Keratinocyte (primary cell): ENCODE measurements at regions not wholly inside any gene's neighbourhood (a gene's known extent, or its start where the extent isn't known, plus 50 kb on each side); places are given as distances from the start of the nearest gene placed in this dataset.

ENCODE experiments used
- DNase-seq: peaks from one replicate; pipeline ENCODE4 v3.0.0-alpha.2; 2011; ENCODE audit warnings: low read depth, missing footprints, low spot score
- FAIRE-seq: peaks from 2 replicates; lab custom pipeline; 2011; peaks lifted over from hg19 to GRCh38; lab: Jason Lieb, UNC
- H2AFZ ChIP-seq: 2 replicates; pipeline ENCODE4 v1.6.0; 2012; ENCODE audit warnings: low read length, control low read depth, inconsistent platforms; ENCODE audit not compliant: control insufficient read depth
- H3K27ac ChIP-seq: 2 replicates; pipeline ENCODE4 v1.5.1; 2011; ENCODE audit warnings: low read length; ENCODE audit not compliant: control insufficient read depth, insufficient read depth
- H3K27me3 ChIP-seq: 3 replicates; pipeline ENCODE4 v1.6.0; 2011; ENCODE audit warnings: low read length; ENCODE audit not compliant: control insufficient read depth, insufficient read depth; ENCODE audit errors: extremely low read depth
- H3K36me3 ChIP-seq, 2 experiments: 2 replicates in 1 of 2; 3 replicates in 1 of 2; pipeline ENCODE4 v1.5.1; 2011; ENCODE audit warnings: low read length in 2 of 2, mild to moderate bottlenecking in 1 of 2; ENCODE audit not compliant: control insufficient read depth in 2 of 2, insufficient read depth in 2 of 2; ENCODE audit errors: extremely low read depth in 1 of 2
- H3K4me1 ChIP-seq: 3 replicates; pipeline ENCODE4 v1.5.1; 2011; ENCODE audit warnings: low read length; ENCODE audit not compliant: control insufficient read depth, insufficient read depth; ENCODE audit errors: extremely low read depth
- H3K4me2 ChIP-seq: 3 replicates; pipeline ENCODE4 v1.6.0; 2011; ENCODE audit warnings: low read depth, low read length; ENCODE audit not compliant: control insufficient read depth, insufficient read depth; ENCODE audit errors: extremely low read depth
- H3K4me3 ChIP-seq, 3 experiments: fragments of 200-600 bp in 1 of 3; sonication (generic) in 1 of 3; 2 replicates in 2 of 3; 3 replicates in 1 of 3; pipeline ENCODE4 v1.5.1; 2011 to 2016; ENCODE audit warnings: low read length in 3 of 3, mild to moderate bottlenecking in 3 of 3, control low read depth in 2 of 3, inconsistent platforms in 1 of 3, low read depth in 1 of 3, mixed read lengths in 1 of 3, mixed run types in 1 of 3, moderate library complexity in 1 of 3; ENCODE audit not compliant: control insufficient read depth in 2 of 3, insufficient read depth in 2 of 3; ENCODE audit errors: extremely low read depth in 1 of 3
- H3K79me2 ChIP-seq: 2 replicates; pipeline ENCODE4 v1.6.0; 2012; ENCODE audit warnings: low read length; ENCODE audit not compliant: control insufficient read depth, insufficient read depth
- H3K9ac ChIP-seq: 3 replicates; pipeline ENCODE4 v1.6.0; 2011; ENCODE audit warnings: low read length; ENCODE audit not compliant: control insufficient read depth, insufficient read depth; ENCODE audit errors: extremely low read depth
- H3K9me1 ChIP-seq: 3 replicates; pipeline ENCODE4 v1.6.0; 2011; ENCODE audit warnings: low read length; ENCODE audit not compliant: control insufficient read depth, insufficient read depth; ENCODE audit errors: extremely low read depth
- H3K9me3 ChIP-seq: 2 replicates; pipeline ENCODE4 v1.5.1; 2012; ENCODE audit warnings: low read depth, low read length; ENCODE audit not compliant: control insufficient read depth
- H4K20me1 ChIP-seq: 3 replicates; pipeline ENCODE4 v1.6.0; 2011; ENCODE audit warnings: low read length; ENCODE audit not compliant: control insufficient read depth, insufficient read depth; ENCODE audit errors: extremely low read depth
- CTCF ChIP-seq, 3 experiments: IDR thresholded peaks in 1 of 3; conservative IDR thresholded peaks in 1 of 3; optimal IDR thresholded peaks in 1 of 3; 2 replicates in 2 of 3; 3 replicates in 1 of 3; pipeline versions ENCODE3 to v1.5.1; 2011; ENCODE audit warnings: low read length in 3 of 3, mild to moderate bottlenecking in 3 of 3, moderate library complexity in 2 of 3, control low read depth in 1 of 3, inconsistent platforms in 1 of 3; ENCODE audit not compliant: insufficient read depth in 2 of 3; ENCODE audit errors: extremely low read depth in 1 of 3
- EZH2 ChIP-seq: IDR thresholded peaks from one replicate; pipeline ENCODE4 v1.6.1; 2012; ENCODE audit warnings: inconsistent platforms, mild to moderate bottlenecking, low read length, moderate library complexity
- dilution Hi-C: fragments of 300-500 bp; cut with MboI; formaldehyde crosslinking; loops from one replicate; pipeline ENCODE4 v1.7.0; 2020; ENCODE audit warnings: low sequenced_read_pairs; ENCODE audit not compliant: extremely low pct_ligation_motif_present

GRCh38 chr17:69734656-69735055 is 320.2 kb downstream of the MAP2K6 start:
- H3K4me3 ChIP-seq = no peak overlapping the region
- H2AFZ ChIP-seq = no peak overlapping the region
- H4K20me1 ChIP-seq = no peaks in the 10 kb centered on the region
- peaks cover 29% of the 10 kb centered on the region for H3K4me1 ChIP-seq
- no peaks in the 10 kb centered on the region for H3K9me1 ChIP-seq
- no peak overlapping the region for H3K27ac ChIP-seq
- FAIRE-seq (peak; percentile 74), DNase-seq (no peak)
- no peaks in the 10 kb centered on the region for H3K27me3 ChIP-seq
- TF ChIP-seq CTCF (optimal IDR thresholded peaks at IDR 0.05 in 1 of 3, IDR thresholded peaks at IDR 0.05 in 1 of 3, conservative IDR thresholded peaks at IDR 0.05 in 1 of 3; ENCODE audit: extremely low read depth in 1 of 3, insufficient read depth in 2 of 3, low read length in 3 of 3) (no peak), EZH2 (no peak)
- dilution Hi-C loops = no loop called here
- H3K4me2 ChIP-seq = no peak overlapping the region
- H3K9ac ChIP-seq = no peak overlapping the region
- H3K36me3 ChIP-seq = no peaks in the 10 kb centered on the region
- H3K79me2 ChIP-seq = no peaks in the 10 kb centered on the region
- no peaks in the 10 kb centered on the region for H3K9me3 ChIP-seq

DNA sequence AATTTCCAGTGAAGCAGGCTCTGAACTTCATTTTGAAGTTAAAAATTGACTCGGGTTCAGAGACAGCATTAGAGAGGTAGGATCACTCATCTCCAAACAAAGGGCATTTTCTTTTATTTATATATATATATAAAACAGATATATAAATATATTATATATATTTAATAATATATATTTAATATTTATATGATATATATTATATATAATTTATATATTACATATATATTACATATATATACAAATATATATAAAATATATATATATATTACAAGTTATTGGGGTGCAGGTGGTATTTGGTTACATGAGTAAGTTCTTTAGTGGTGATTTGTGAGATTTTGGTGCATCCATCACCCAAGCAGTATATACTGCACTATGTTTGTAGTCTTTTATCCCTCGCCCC is 320.8 kb downstream of the MAP2K6 start:
- TF ChIP-seq CTCF (optimal IDR thresholded peaks at IDR 0.05 in 1 of 3, IDR thresholded peaks at IDR 0.05 in 1 of 3, conservative IDR thresholded peaks at IDR 0.05 in 1 of 3; ENCODE audit: extremely low read depth in 1 of 3, insufficient read depth in 2 of 3, low read length in 3 of 3) (no peak), EZH2 (no peak)
- H2AFZ ChIP-seq = no peak overlapping the region
- DNase-seq = no peak
- H3K4me2 ChIP-seq = no peak overlapping the region
- H3K36me3 ChIP-seq = no peaks in the 10 kb centered on the region
- H3K27ac ChIP-seq = no peak overlapping the region
- H3K27me3 ChIP-seq = no peaks in the 10 kb centered on the region
- no peaks in the 10 kb centered on the region for H3K9me1 ChIP-seq
- no peak for FAIRE-seq
- H3K9me3 ChIP-seq = no peaks in the 10 kb centered on the region
- no peak overlapping the region for H3K9ac ChIP-seq
- H3K79me2 ChIP-seq = no peaks in the 10 kb centered on the region
- peaks cover 24% of the 10 kb centered on the region for H3K4me1 ChIP-seq
- H3K4me3 ChIP-seq = no peak overlapping the region
- dilution Hi-C loops = no loop called here
- H4K20me1 ChIP-seq = no peaks in the 10 kb centered on the region
